CD4-positive, alpha-beta memory T cell (primary cell): ENCODE measurements at regions not wholly inside any gene's neighbourhood (a gene's known extent, or its start where the extent isn't known, plus 50 kb on each side); places are given as distances from the start of the nearest gene placed in this dataset.

Experiments used
- CTCF ChIA-PET: fragments of 350-600 bp; sonication (Branson Sonifier 250); formaldehyde crosslinking; loops from one replicate; lab custom pipeline; 2021; ENCODE audit warnings: inconsistent platforms; ENCODE audit not compliant: partially characterized antibody; lab: Charles Lee
- POLR2A ChIA-PET: fragments of 350-600 bp; sonication (Branson Sonifier 250); formaldehyde crosslinking; loops from one replicate; lab custom pipeline; 2021; ENCODE audit not compliant: partially characterized antibody; lab: Charles Lee
- DNase-seq, 5 donors: peaks; one replicate each; pipeline versions ENCODE4 v3.0.0 to v3.0.0-alpha.2; 2020 to 2022; ENCODE audit warnings: mixed read lengths in 1 of 5
- H3K27ac ChIP-seq: one replicate; pipeline ENCODE4 v1.7.0; 2013; ENCODE audit warnings: low read depth, low read length
- H3K27me3 ChIP-seq: 2 replicates; pipeline ENCODE4 v1.7.0; 2013; ENCODE audit warnings: mild to moderate bottlenecking, low read length, moderate library complexity; ENCODE audit not compliant: insufficient read depth
- H3K36me3 ChIP-seq: 2 replicates; pipeline ENCODE4 v1.7.0; 2013; ENCODE audit warnings: mild to moderate bottlenecking, low read length, moderate library complexity; ENCODE audit not compliant: insufficient read depth
- H3K4me1 ChIP-seq: 2 replicates; pipeline ENCODE4 v1.7.0; 2013; ENCODE audit warnings: mild to moderate bottlenecking, low read length, moderate library complexity; ENCODE audit not compliant: insufficient read depth
- H3K4me3 ChIP-seq, 2 donors: one replicate each; pipeline ENCODE4 v1.7.0; 2013; ENCODE audit warnings: low read length in 2 of 2, mild to moderate bottlenecking in 1 of 2
- H3K9me3 ChIP-seq, 2 donors: one replicate each; pipeline ENCODE4 v1.7.0; 2013; ENCODE audit warnings: low read length in 2 of 2, control low read depth in 1 of 2; ENCODE audit not compliant: control insufficient read depth in 1 of 2
- H3K27ac Mint-ChIP-seq, 7 donors: one replicate each; pipeline ENCODE4 v1.8.0; 2020 to 2021; ENCODE audit warnings: mixed read lengths in 7 of 7, mild to moderate bottlenecking in 6 of 7, inconsistent platforms in 3 of 7, moderate library complexity in 3 of 7
- H3K27me3 Mint-ChIP-seq, 2 donors: one replicate each; pipeline ENCODE4 v1.8.0; 2020 to 2021; ENCODE audit warnings: mixed read lengths in 2 of 2
- H3K36me3 Mint-ChIP-seq, 2 donors: one replicate each; pipeline ENCODE4 v1.8.0; 2020 to 2021; ENCODE audit warnings: mixed read lengths in 2 of 2, inconsistent platforms in 1 of 2, mild to moderate bottlenecking in 1 of 2
- H3K4me1 Mint-ChIP-seq, 4 donors: one replicate each; pipeline ENCODE4 v1.8.0; 2020 to 2021; ENCODE audit warnings: mixed read lengths in 4 of 4, mild to moderate bottlenecking in 1 of 4
- H3K4me3 Mint-ChIP-seq, 8 donors: one replicate each; pipeline ENCODE4 v1.8.0; 2020 to 2021; ENCODE audit warnings: mixed read lengths in 8 of 8, mild to moderate bottlenecking in 7 of 8, moderate library complexity in 6 of 8, inconsistent platforms in 3 of 8
- H3K9me3 Mint-ChIP-seq, 8 donors: one replicate each; pipeline ENCODE4 v1.8.0; 2020 to 2021; ENCODE audit warnings: mixed read lengths in 8 of 8, mild to moderate bottlenecking in 5 of 8, inconsistent platforms in 3 of 8, moderate library complexity in 1 of 8
- intact Hi-C: fragments of 100-400 bp; cut with micrococcal nuclease; formaldehyde crosslinking; loops from one replicate; pipeline ENCODE4 v1.15.1; 2023

DNA sequence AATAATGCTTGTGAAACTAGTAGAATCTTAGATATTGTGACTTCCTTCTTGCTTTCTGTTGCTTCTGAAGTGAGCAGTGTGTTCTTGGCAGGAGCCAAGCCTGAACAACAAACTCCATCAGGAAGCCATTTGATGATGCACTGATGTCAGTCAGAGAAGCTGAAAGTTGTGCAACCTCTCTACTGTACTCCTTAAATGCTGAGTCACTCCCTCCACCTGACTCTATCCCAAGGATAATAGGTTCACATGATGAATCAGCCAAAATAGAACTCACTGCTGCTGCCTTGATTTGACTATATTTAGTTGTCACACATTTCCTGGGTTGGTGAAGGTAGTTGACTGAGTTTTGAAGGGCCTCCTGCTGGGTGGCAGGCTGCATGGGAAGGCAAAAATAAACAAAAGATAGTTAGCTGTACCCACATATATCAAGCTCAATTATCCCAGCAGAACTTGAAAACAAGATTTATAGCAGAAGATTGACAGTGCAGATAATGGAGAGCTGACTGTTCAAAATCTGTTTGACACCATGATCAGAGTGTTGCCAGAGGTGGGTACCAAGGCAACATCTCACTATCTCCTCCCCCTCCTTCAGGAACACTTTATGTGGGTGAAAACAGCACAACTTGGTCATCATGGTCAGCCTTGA lies 328.4 kb upstream of the DPH6 start:
- intact Hi-C loops: no loop called here
- ChIA-PET POLR2A (no interaction called here), CTCF (no interaction called here)
- no peak overlapping the region for H3K27ac Mint-ChIP-seq
- Histone ChIP-seq H3K27me3 (no peaks in the 10 kb centered on the region), H3K4me1 (no peaks in the 10 kb centered on the region), H3K4me3 (no peak overlapping the region), H3K36me3 (no peaks in the 10 kb centered on the region), H3K27ac (no peak overlapping the region), H3K9me3 (no peaks in the 10 kb centered on the region)
- peaks cover 0 to 10% (median 4%) of the 10 kb centered on the region in 8 donors for H3K9me3 Mint-ChIP-seq
- no peaks in the 10 kb centered on the region for H3K4me1 Mint-ChIP-seq
- no peak overlapping the region for H3K4me3 Mint-ChIP-seq
- no peaks in the 10 kb centered on the region for H3K36me3 Mint-ChIP-seq
- DNase-seq: no peak
- H3K27me3 Mint-ChIP-seq: no peaks in the 10 kb centered on the region

DNA sequence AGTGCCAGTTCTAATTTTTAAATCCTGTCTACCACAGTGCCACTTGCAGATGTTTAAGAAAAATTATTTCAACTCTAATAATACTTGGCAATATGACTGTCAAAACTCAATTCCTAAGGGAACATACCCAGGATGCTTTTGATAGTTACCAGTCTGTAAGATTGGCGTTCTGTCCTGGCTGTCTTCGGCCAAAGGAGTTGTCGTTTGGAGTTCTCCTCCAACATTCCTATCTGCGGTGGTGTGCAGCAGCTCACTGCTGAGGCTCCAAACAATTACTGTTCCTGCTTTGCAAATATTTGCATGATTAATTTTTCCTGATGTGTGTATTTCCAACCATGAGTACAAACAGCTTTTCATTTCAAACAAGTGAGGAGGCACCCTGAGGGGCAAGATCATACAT lies 330.8 kb upstream of the DPH6 start:
- Histone ChIP-seq H3K27ac (no peak overlapping the region), H3K4me3 (no peak overlapping the region), H3K4me1 (no peaks in the 10 kb centered on the region), H3K36me3 (no peaks in the 10 kb centered on the region), H3K27me3 (no peaks in the 10 kb centered on the region), H3K9me3 (no peaks in the 10 kb centered on the region)
- DNase-seq: no peak
- H3K4me1 Mint-ChIP-seq: no peaks in the 10 kb centered on the region
- no peaks in the 10 kb centered on the region for H3K27me3 Mint-ChIP-seq
- no peaks in the 10 kb centered on the region for H3K36me3 Mint-ChIP-seq
- ChIA-PET POLR2A (no interaction called here), CTCF (no interaction called here)
- no peak overlapping the region for H3K4me3 Mint-ChIP-seq
- no peak overlapping the region for H3K27ac Mint-ChIP-seq
- H3K9me3 Mint-ChIP-seq: peaks cover 0 to 10% (median 4%) of the 10 kb centered on the region in 8 donors
- intact Hi-C loops: no loop called here

- H3K27ac Mint-ChIP-seq: no peak overlapping the region
- Histone ChIP-seq H3K4me1 (no peaks in the 10 kb centered on the region), H3K9me3 (no peaks in the 10 kb centered on the region), H3K4me3 (no peak overlapping the region), H3K36me3 (no peaks in the 10 kb centered on the region), H3K27ac (no peak overlapping the region), H3K27me3 (no peaks in the 10 kb centered on the region)
- ChIA-PET CTCF (no interaction called here), POLR2A (no interaction called here)
- no peaks in the 10 kb centered on the region for H3K36me3 Mint-ChIP-seq
- H3K9me3 Mint-ChIP-seq: peaks cover 0 to 9% (median 2%) of the 10 kb centered on the region in 8 donors
- H3K4me1 Mint-ChIP-seq: no peaks in the 10 kb centered on the region
- intact Hi-C loops: no loop called here
- no peak overlapping the region for H3K4me3 Mint-ChIP-seq
- DNase-seq: no peak
- H3K27me3 Mint-ChIP-seq: no peaks in the 10 kb centered on the region
These were observed 334.9 kb upstream of the DPH6 start for GRCh38 chr15:35880896-35881295.

- H3K4me1 ChIP-seq: no peaks in the 10 kb centered on the region
- Mint-ChIP-seq H3K4me1 (no peaks in the 10 kb centered on the region), H3K36me3 (no peaks in the 10 kb centered on the region), H3K27ac (no peak overlapping the region), H3K27me3 (no peaks in the 10 kb centered on the region), H3K4me3 (no peak overlapping the region), H3K9me3 (no peaks in the 10 kb centered on the region)
- no peaks in the 10 kb centered on the region for H3K27me3 ChIP-seq
- H3K36me3 ChIP-seq: no peaks in the 10 kb centered on the region
- no peak overlapping the region for H3K27ac ChIP-seq
- ChIA-PET CTCF (no interaction called here), POLR2A (no interaction called here)
- intact Hi-C loops: no loop called here
- no peaks in the 10 kb centered on the region for H3K9me3 ChIP-seq
- no peak overlapping the region for H3K4me3 ChIP-seq
- no peak for DNase-seq
These were observed 339.9 kb upstream of the DPH6 start for GRCh38 chr15:35885870-35886269.

DNA sequence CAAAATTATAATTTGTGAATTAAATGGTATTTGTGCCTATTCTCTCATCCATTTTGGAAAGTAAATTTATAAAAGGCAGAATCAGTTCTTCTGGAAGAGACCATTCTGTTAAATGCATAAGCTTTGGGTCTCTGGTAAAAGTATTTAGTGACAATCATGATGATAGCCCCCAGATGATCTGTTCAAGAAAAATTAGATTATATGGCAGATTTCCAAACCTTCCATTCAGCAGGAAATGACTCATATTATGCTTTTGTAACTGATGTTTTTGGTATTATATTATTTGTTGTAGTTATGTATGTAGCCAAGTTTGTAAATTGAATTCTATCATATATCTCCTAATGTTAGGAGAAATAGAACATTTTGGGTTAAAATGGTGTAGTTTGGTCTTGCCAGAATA lies 340.8 kb upstream of the DPH6 start:
- H3K4me1 Mint-ChIP-seq: no peaks in the 10 kb centered on the region
- ChIA-PET CTCF (no interaction called here), POLR2A (no interaction called here)
- no peaks in the 10 kb centered on the region for H3K9me3 ChIP-seq
- no peaks in the 10 kb centered on the region for H3K36me3 Mint-ChIP-seq
- H3K27me3 Mint-ChIP-seq: no peaks in the 10 kb centered on the region
- no peaks in the 10 kb centered on the region for H3K9me3 Mint-ChIP-seq
- no peaks in the 10 kb centered on the region for H3K27me3 ChIP-seq
- no peak overlapping the region for H3K27ac ChIP-seq
- no peak overlapping the region for H3K27ac Mint-ChIP-seq
- DNase-seq: no peak
- H3K4me3 Mint-ChIP-seq: no peak overlapping the region
- no peaks in the 10 kb centered on the region for H3K4me1 ChIP-seq
- no peaks in the 10 kb centered on the region for H3K36me3 ChIP-seq
- H3K4me3 ChIP-seq: no peak overlapping the region
- intact Hi-C loops: no loop called here

GRCh38 chr15:35888815-35889214 lies 342.9 kb upstream of the DPH6 start:
- Mint-ChIP-seq H3K4me1 (no peaks in the 10 kb centered on the region), H3K9me3 (no peaks in the 10 kb centered on the region), H3K4me3 (no peak overlapping the region), H3K36me3 (no peaks in the 10 kb centered on the region), H3K27ac (no peak overlapping the region), H3K27me3 (no peaks in the 10 kb centered on the region)
- CTCF ChIA-PET: no interaction called here
- H3K27me3 ChIP-seq: no peaks in the 10 kb centered on the region
- POLR2A ChIA-PET: no interaction called here
- no peak for DNase-seq
- no peak overlapping the region for H3K27ac ChIP-seq
- H3K36me3 ChIP-seq: no peaks in the 10 kb centered on the region
- no peaks in the 10 kb centered on the region for H3K9me3 ChIP-seq
- no peak overlapping the region for H3K4me3 ChIP-seq
- intact Hi-C loops: no loop called here
- H3K4me1 ChIP-seq: no peaks in the 10 kb centered on the region

- CTCF ChIA-PET: no interaction called here
- H3K4me1 Mint-ChIP-seq: no peaks in the 10 kb centered on the region
- H3K27me3 Mint-ChIP-seq: no peaks in the 10 kb centered on the region
- Histone ChIP-seq H3K27ac (no peak overlapping the region), H3K27me3 (no peaks in the 10 kb centered on the region), H3K36me3 (no peaks in the 10 kb centered on the region), H3K4me3 (no peak overlapping the region), H3K4me1 (no peaks in the 10 kb centered on the region), H3K9me3 (no peaks in the 10 kb centered on the region)
- H3K27ac Mint-ChIP-seq: no peak overlapping the region
- DNase-seq: no peak
- no peaks in the 10 kb centered on the region for H3K36me3 Mint-ChIP-seq
- intact Hi-C loops: no loop called here
- POLR2A ChIA-PET: no interaction called here
- peaks cover 0 to 3% (median 0%) of the 10 kb centered on the region in 8 donors for H3K9me3 Mint-ChIP-seq
- H3K4me3 Mint-ChIP-seq: no peak overlapping the region
These were observed 361.5 kb upstream of the DPH6 start for GRCh38 chr15:35907511-35907910.

DNA sequence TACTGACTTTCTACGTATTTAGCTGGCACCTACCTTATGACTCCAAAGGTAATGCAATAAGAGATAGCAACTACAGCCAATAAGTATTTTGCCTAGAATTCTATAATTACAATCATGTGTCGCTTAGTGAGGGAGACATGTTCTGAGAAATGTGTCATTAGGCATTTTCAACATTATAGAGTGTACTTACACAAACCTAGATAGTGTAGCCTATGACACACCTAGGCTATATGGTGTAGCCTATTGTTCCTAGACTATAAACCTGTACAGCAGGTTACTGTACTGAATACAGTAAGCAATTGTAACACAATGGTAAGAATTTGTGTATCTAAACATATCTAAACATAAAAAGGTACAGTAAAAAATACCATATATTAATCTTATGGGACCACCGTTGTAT lies 363.4 kb upstream of the DPH6 start:
- Mint-ChIP-seq H3K36me3 (no peaks in the 10 kb centered on the region), H3K4me1 (no peaks in the 10 kb centered on the region), H3K27ac (no peak overlapping the region), H3K27me3 (no peaks in the 10 kb centered on the region), H3K4me3 (no peak overlapping the region), H3K9me3 (peaks cover 0 to 5% (median under 1%) of the 10 kb centered on the region in 8 donors)
- H3K4me1 ChIP-seq: no peaks in the 10 kb centered on the region
- intact Hi-C loops: no loop called here
- no peaks in the 10 kb centered on the region for H3K9me3 ChIP-seq
- POLR2A ChIA-PET: no interaction called here
- no peak for DNase-seq
- H3K27ac ChIP-seq: no peak overlapping the region
- H3K36me3 ChIP-seq: no peaks in the 10 kb centered on the region
- no peaks in the 10 kb centered on the region for H3K27me3 ChIP-seq
- CTCF ChIA-PET: no interaction called here
- H3K4me3 ChIP-seq: no peak overlapping the region
